ENCODE measurements at regions not wholly inside any gene's neighbourhood (a gene's known extent, or its start where the extent isn't known, plus 50 kb on each side); places are given as distances from the start of the nearest gene placed in this dataset.

DNA sequence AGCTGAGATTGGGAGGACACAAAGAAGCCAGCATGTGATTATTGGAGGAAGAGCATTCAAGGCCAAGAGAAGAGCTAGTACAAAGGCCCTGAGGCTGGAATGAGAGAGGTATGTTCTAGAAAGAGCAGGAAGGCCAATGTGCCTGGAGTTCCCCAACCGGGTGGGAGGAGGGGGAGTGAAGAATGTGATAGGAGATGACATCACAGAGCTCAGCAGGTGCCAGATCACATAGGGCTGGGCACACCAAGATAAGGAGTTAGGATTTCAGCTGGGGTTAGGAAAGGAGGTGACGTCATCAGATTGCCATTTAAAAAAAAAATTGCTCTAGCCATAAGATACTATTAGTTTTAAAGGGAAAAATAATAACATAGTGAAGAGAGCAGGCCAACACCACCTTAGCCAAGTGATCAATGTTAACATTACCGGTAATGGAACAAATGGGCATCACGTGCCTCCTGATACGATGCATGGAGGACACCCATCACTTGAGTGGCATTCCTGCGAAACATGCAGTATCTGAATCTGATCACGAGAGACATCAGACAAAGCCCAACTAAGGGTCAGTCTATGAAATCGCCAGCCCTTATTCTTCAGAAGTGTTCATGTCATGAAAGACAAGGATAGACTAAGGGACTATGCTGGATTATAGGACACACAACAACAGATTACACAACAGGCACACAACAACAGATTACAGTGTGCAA is 344.3 kb downstream of the BCOR start:
- Histone ChIP-seq H3K4me1 (ENCODE audit: insufficient read depth, low read length) (no peaks in the 10 kb centered on the region; the same call in 1 of the 2 replicates), H2BK15ac (ENCODE audit: low read depth, low read length) (no peak overlapping the region), H3K27ac (ENCODE audit: insufficient read length, low read depth, low read length) (no peak overlapping the region), H3K27me3 (ENCODE audit: insufficient read depth, low read length) (no peaks in the 10 kb centered on the region), H3K18ac (ENCODE audit: insufficient read length, low read depth, low read length) (no peak overlapping the region), H3T11ph (ENCODE audit: low read length) (no peak overlapping the region), H3K4me2 (ENCODE audit: insufficient read depth, insufficient read length, low read length) (no peak overlapping the region), H2BK120ac (ENCODE audit: low read depth, low read length, poor library complexity, severe bottlenecking) (no peak overlapping the region), H3K56ac (ENCODE audit: insufficient read length, low read depth, low read length) (no peak overlapping the region), H4K20me1 (ENCODE audit: control insufficient read depth, insufficient read depth, insufficient read length) (no peaks in the 10 kb centered on the region), H3K79me2 (ENCODE audit: insufficient read depth, low read length) (no peaks in the 10 kb centered on the region), H4K5ac (ENCODE audit: insufficient read length, low read depth, low read length) (no peak overlapping the region), H3K23ac (ENCODE audit: insufficient read length, low read depth, low read length) (no peak overlapping the region), H3K9me3 (ENCODE audit: control insufficient read depth, low read depth, low read length) (no peaks in the 10 kb centered on the region), H2BK12ac (ENCODE audit: insufficient read length, low read depth, low read length) (no peak overlapping the region), H3K79me1 (ENCODE audit: insufficient read depth, low read depth, low read length, poor library complexity, severe bottlenecking) (no peaks in the 10 kb centered on the region), H3K23me2 (ENCODE audit: insufficient read length, low read depth, low read length, poor library complexity, severe bottlenecking) (no peaks in the 10 kb centered on the region), H2AK5ac (ENCODE audit: insufficient read length, low read length) (no peak overlapping the region), H4K91ac (ENCODE audit: insufficient read length, low read depth, low read length) (no peak overlapping the region), H4K8ac (replicated peaks; ENCODE audit: insufficient read length, low read depth, low read length) (no peak overlapping the region), H2AFZ (ENCODE audit: low read length) (no peak overlapping the region), H2BK5ac (ENCODE audit: insufficient read length, low read length) (no peak overlapping the region), H3K14ac (ENCODE audit: insufficient read depth, low read length) (no peak overlapping the region), H3K4ac (ENCODE audit: low read depth, low read length) (no peak overlapping the region), H3K9ac (ENCODE audit: extremely low read depth, insufficient read length, low read length) (no peak overlapping the region), H2BK20ac (ENCODE audit: low read depth, low read length, poor library complexity, severe bottlenecking) (no peak overlapping the region)
- DNase-seq = no peak
- H3K4me3 Mint-ChIP-seq = no peak overlapping the region
- no CpG with 5 or more reads among the region's 8 CpGs for WGBS (ENCODE audit: extremely low coverage, insufficient read length, low lambda C conversion rate)
- H3K4me1 Mint-ChIP-seq = peaks cover 12 to 14% of the 10 kb centered on the region in 2 experiments
- peaks cover 2% of the 10 kb centered on the region for H3K27me3 Mint-ChIP-seq (ENCODE audit: low read depth)
- peaks cover 4 to 10% (median 5%) of the 10 kb centered on the region in 3 experiments; a peak in 5 of 7 replicates for H3K36me3 Mint-ChIP-seq (ENCODE audit: insufficient read depth in 1 of 3, low read depth in 3 of 3)
- no peak overlapping the region; a peak in 1 of 7 replicates for H3K27ac Mint-ChIP-seq
- H3K9me3 Mint-ChIP-seq = peaks cover 62 to 67% of the 10 kb centered on the region in 2 experiments
- TF ChIP-seq, protein P1, sequence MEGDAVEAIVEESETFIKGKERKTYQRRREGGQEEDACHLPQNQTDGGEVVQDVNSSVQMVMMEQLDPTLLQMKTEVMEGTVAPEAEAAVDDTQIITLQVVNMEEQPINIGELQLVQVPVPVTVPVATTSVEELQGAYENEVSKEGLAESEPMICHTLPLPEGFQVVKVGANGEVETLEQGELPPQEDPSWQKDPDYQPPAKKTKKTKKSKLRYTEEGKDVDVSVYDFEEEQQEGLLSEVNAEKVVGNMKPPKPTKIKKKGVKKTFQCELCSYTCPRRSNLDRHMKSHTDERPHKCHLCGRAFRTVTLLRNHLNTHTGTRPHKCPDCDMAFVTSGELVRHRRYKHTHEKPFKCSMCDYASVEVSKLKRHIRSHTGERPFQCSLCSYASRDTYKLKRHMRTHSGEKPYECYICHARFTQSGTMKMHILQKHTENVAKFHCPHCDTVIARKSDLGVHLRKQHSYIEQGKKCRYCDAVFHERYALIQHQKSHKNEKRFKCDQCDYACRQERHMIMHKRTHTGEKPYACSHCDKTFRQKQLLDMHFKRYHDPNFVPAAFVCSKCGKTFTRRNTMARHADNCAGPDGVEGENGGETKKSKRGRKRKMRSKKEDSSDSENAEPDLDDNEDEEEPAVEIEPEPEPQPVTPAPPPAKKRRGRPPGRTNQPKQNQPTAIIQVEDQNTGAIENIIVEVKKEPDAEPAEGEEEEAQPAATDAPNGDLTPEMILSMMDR (conservative IDR thresholded peaks at IDR 0.05) = no peak

Measured in H9 (cell line).